ENCODE measurements at regions not wholly inside any gene's neighbourhood (a gene's known extent, or its start where the extent isn't known, plus 50 kb on each side); places are given as distances from the start of the nearest gene placed in this dataset.
A peak's percentile ranks its signal among the peaks of the same experiment; 100 is the strongest.

GRCh38 chr20:39890697-39891096 lies 798.3 kb downstream of the MAFB start:
- DNase-seq, result no peak

GRCh38 chr20:39888310-39888709 lies 800.7 kb downstream of the MAFB start:
- no peak for DNase-seq

GRCh38 chr20:39886650-39887190 lies 802.3 kb downstream of the MAFB start:
- DNase-seq, result peak; percentile 34 to 61

- peak; percentile 53 to 78 for DNase-seq
These were observed 802.9 kb downstream of the MAFB start for GRCh38 chr20:39885975-39886649.

GRCh38 chr20:39882806-39883205 lies 806.2 kb downstream of the MAFB start:
- DNase-seq, result no peak

GRCh38 chr20:39880890-39881289 lies 808.1 kb downstream of the MAFB start:
- DNase-seq, result no peak

GRCh38 chr20:39879296-39879695 lies 809.7 kb downstream of the MAFB start:
- no peak for DNase-seq

- DNase-seq, result no peak
These were observed 810.2 kb downstream of the MAFB start for GRCh38 chr20:39878809-39879208.

GRCh38 chr20:39878320-39878719 lies 810.7 kb downstream of the MAFB start:
- DNase-seq, result no peak

GRCh38 chr20:39877788-39878187 lies 811.2 kb downstream of the MAFB start:
- no peak for DNase-seq

GRCh38 chr20:39876976-39877635 lies 811.9 kb downstream of the MAFB start:
- no peak for DNase-seq

- no peak for DNase-seq
These were observed 813.4 kb downstream of the MAFB start for GRCh38 chr20:39875492-39876110.

- DNase-seq, result peak; percentile 22 to 69
These were observed 814.8 kb downstream of the MAFB start for GRCh38 chr20:39874049-39874893.

- DNase-seq, result no peak
These were observed 815.8 kb downstream of the MAFB start for GRCh38 chr20:39873286-39873685.

- no peak for DNase-seq
These were observed 818.0 kb downstream of the MAFB start for GRCh38 chr20:39871013-39871412.

- DNase-seq, result no peak
These were observed 823.6 kb downstream of the MAFB start for GRCh38 chr20:39865446-39865845.

GRCh38 chr20:39862470-39862891 lies 826.6 kb downstream of the MAFB start:
- DNase-seq, result no peak

GRCh38 chr20:39861381-39861780 lies 827.7 kb downstream of the MAFB start:
- DNase-seq, result no peak

GRCh38 chr20:39857835-39858234 lies 831.2 kb downstream of the MAFB start:
- no peak for DNase-seq

GRCh38 chr20:39857187-39857586 lies 831.8 kb downstream of the MAFB start:
- DNase-seq, result no peak

- DNase-seq, result no peak
These were observed 833.2 kb downstream of the MAFB start for GRCh38 chr20:39855799-39856198.

GRCh38 chr20:39855056-39855455 lies 834.0 kb downstream of the MAFB start:
- DNase-seq, result no peak

- DNase-seq, result no peak
These were observed 835.4 kb downstream of the MAFB start for GRCh38 chr20:39853636-39854035.
